GM21390 (cell line): ENCODE measurements at regions not wholly inside any gene's neighbourhood (a gene's known extent, or its start where the extent isn't known, plus 50 kb on each side); places are given as distances from the start of the nearest gene placed in this dataset.
"Not testable (repeated sequence)": the region's sequence is repeated elsewhere in the genome, so short reads cannot be mapped to it uniquely, and the experiment has no call there.

ENCODE experiments used
- ATAC-seq: cut with Tn5 transposase; IDR thresholded peaks from one replicate; pipeline ENCODE4 v1.9.1; 2021; ENCODE audit not compliant: unreplicated experiment

DNA sequence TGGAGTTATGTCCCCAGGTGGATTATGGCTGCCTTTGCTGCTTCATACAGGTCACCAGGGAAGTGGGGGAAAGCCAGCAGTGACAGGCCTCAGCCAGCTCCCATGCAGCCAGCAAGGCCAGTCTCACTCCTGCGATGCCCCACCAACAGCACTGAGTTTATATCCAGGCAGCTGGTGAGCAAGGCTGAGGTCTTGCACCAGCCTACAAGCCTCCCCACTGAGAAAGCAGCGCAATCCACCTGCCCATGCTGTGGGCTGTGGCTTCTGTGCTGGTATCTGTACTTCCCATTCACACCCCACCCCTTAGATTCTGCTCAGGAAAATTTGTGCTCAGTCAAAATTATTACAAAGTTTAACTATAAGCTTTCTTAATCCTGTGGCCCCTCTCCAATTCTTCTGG is 153.5 kb downstream of the HHIP start:
- ATAC-seq, result no peak

DNA sequence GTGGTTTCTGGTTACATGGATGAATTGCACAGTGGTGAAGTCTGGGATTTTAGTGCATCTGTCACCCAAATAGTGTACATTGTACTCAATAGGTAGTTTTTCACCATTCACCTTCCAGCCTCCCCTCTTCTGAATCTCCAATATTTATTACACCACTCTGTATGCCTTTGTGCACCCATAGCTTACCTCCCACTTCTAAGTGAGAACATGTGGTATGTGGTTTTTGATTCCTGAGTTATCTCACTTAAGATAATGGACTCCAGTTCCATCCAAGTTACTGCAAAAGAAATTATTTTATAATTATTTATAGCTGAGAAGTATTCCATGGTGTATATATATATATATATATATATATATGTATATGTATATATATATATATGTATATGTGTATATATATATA is 155.8 kb downstream of the HHIP start:
- ATAC-seq, result no peak

DNA sequence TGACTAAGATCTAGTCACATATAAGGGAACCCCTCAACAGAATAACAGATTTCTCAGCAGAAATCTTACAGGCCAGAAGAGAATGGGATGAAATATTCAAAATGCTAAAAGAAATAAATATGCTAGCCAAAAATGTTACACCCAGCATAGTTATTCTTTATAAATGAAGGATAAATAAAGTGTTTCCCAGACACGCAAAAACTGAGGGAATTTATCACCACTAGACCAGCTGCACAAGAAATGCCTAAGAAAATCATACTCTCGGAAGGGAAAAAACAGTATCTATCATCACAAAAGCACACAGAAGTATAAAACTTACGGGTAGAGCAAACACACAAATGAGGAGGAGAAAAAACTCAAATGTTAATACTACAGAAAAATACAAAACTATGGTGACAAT is 162.1 kb downstream of the HHIP start:
- ATAC-seq, result no peak

DNA sequence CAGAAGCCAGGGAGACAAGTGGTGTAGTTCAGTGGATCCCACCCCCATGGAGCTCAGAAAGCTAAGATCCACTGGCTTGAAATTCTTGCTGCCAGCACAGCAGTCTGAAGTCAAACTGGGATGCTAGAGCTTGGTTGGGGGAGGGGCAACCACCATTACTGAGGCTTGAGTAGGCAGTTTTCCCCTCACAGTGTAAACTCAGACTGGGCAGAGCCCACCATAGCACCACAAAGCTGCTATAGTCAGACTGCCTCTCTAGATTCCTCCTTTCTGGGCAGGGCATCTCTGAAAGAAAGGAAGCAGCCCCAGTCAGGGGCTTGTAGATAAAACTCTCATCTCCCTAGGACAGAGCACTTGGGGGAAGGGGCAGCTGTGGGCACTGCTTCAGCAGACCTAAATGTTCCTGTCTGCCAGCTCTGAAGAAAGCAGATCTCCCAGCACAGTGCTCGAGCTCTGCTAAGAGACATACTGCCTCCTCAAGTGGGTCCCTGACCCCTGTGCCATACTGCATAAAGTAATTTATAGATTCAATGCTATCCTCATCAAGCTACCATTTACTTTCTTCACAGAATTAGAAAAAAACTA is 163.2 kb downstream of the HHIP start:
- ATAC-seq, result no peak

DNA sequence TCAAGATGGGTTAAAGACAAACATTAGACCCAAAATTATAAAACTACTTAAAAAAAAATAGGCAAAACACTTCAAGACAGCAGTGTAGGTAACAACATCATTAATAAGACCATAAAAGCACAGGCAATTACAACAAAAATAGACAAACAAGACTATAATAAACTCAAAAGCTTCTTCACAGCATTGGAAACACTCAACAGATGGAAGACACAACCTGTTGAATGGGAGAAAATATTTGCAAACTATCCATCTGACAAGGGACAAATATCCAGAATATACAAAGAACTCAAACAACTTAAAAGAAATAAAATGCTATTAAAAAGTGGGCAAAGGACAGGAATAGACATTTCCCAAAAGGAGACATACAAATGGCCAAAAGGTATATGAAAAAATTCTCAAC is 170.7 kb downstream of the HHIP start:
- ATAC-seq, result no peak

DNA sequence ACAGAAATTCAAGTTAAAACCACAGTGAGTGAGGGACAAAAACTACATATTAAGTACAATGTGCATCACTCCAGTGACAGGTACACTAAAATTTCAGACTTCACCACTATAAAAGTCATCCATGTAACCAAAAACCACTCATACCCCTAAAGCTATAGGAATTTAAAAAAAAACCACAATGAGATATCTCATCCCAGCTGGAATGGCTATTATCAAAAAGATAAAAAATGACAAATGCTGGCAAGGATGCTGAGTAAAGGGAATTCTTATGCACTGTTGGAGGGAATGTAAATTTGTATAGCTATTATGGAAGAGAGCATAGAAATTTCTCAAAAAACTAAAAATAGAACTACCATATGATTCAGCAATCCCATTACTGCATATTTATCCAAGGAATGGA is 171.1 kb downstream of the HHIP start:
- no peak for ATAC-seq

DNA sequence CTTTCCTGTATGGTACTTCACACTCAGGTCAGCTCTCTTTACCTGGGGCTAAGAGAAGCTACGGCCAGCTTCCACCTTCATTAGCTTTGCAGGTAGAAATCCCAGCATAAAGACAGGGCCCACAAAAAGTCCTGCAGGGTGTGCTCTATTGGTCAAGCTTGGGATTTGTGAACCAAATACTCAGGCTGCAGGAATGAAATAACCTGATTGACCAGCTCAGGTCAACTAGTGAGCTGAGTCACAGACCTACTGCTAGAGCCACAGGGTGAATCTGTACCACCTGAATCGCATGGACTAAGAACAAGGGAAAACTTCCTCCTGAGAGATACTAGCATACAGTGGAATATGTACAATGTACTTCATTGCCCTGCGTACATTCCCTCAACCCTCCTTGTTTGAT is 172.2 kb downstream of the HHIP start:
- no peak for ATAC-seq

DNA sequence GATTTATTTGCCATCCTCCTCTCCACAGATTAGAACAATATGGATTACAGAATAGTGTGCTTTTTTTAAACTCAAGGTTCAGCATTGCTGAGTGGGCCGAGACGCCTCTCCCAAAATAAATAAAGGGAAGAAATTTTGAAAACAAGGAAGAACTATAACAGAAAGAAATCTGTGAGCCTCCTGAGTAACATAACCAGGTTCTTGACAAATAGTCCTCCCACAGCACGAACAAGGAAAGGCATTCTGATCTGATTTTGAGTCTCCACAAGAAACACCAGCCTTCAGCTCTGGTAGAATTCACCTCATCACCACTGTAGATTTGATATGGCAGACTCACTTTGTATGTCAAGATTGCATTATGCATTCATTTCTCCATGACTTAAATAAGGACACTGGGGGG is 173.6 kb downstream of the HHIP start:
- no peak for ATAC-seq

DNA sequence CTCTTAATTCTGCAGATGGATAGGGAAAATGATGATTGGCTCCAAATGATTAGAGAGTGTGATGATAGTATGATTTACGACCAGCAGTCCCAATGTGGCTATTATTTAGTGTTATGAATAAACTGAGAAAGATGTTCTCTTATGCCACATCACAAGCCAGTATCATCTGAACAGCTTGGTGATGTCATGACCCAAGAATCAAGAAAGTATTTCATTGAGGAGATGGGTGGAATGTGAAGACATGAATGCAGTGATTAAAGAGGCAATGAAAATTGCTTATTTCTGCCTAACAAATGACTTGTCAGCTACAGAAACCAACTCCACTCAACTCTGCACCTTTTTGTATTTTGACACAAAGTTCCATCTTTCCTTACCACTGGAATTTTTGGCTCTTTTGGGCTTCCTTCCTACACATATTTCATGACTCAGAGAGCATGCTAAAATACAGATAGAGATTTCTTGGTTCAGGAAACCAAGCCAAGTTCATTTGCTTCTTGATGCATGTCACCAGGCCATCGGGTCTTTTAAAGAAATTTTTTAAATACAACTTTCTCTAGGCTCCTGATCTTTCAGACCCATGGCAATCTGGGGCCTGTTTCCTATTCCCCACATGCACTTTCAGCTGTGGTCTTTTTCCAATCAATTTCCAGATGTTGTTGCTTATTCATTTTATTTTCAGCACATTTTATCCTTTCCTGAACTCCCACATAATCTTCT is 174.2 kb downstream of the HHIP start:
- no peak for ATAC-seq

DNA sequence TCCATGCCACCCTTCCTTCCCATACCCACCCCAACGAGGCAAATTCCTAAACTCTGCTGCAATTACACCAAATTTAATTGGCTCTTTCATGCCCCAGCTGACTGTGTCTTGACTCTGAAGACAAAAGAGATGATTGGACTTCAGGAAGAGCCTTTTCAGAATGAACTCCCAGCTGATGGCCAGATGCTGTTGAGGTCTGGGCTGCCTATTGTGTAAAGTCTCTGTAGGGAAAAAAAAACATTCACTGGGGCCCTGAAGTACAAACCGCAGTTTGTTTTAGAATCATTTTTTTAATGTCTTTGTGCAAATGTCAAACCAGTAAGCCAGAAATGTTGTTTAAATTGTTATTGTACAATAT is 174.8 kb downstream of the HHIP start:
- no peak for ATAC-seq

DNA sequence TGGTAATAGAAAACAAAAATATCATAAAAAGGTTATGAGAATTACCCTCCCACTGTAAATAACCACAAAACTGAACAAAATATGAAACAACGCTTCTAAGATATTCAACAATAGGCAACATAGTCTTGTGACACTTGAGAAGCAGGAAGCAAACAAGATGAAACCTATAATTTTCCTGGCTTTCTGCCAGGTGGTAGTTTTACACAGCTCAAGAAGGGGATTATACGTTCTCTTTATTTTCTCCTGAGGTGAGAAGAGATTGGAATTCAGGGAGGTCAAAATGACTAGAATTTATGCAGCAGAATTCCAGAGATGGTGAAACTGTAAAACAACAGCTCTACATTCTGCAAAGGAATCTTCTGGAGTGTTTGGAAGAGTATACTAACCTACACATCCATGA is 186.0 kb downstream of the HHIP start:
- ATAC-seq, result no peak

DNA sequence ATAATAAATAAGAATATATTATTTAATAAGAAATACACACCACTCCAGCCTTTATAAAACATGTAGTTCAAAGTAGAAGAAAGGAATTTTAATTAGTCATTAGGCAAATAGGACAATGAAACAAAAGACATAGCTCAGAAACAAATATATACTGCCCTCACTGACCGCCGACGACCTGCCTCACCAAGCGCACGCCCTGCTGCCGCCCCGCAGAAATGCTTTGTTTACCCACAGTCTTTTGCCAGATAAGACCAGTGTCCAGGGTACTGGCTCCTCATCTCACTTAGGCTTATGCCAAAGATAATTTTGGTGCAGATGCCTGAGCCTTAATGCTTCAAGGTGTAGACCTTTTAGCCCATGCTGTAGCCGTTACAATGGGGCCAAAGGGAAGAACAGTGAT is 199.5 kb downstream of the HHIP start:
- no peak for ATAC-seq

DNA sequence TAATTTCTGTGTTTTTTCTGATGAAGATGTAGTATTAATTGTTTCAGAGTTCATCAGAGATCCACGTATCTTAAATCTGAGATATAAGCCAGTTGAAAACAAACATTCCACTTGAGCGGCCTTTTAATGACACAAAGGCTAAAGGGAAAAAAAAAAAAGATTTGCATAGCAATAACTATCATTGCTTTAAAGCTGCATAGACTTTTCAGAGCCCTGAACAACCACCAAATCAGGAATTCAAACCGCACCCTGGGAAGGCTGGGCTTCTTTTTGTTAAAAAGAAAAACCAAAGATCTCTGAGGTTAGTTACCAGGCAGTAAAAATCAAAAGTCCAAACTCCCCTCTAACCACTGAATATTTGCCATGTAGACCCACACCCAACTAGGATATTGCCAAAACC is 206.0 kb downstream of the HHIP start:
- ATAC-seq, result no peak

DNA sequence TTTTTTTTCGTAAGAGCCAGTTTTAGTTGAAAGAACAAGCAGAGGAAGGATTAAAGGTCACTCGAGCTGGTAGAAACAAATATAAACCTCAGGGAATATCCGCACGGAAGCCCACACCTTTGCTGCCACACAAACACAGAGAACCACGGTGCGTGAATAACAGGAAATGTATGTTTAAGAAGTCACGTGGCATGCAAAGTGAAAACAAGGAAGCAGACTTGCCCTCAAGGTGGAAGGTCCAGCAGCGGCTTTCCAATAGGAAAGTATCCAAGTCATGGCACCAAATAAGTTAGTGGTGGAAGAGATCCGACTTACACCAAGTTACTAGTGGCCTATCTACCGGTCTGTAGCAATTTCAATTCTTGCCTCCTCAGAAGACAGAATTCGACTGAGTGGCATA is 215.5 kb downstream of the HHIP start:
- ATAC-seq, result no peak

DNA sequence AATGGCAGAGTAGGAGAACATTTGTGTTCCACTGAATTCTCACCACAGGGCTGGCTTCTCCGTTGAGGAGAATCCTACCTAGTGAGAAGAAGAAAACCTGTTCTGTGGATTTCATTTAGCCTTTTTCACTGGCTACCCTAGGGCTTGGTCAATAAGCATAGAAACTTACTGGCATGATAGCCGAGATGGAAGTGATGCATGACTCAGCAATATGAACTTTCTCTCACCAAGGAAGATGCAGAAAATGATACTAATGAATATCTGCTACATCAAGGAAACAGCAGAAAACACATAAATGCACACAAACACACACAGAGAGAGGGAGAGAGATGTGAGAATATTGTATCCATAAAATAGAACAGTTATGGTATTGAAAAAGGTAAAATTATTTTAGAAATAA is 216.3 kb downstream of the HHIP start:
- ATAC-seq, result no peak

DNA sequence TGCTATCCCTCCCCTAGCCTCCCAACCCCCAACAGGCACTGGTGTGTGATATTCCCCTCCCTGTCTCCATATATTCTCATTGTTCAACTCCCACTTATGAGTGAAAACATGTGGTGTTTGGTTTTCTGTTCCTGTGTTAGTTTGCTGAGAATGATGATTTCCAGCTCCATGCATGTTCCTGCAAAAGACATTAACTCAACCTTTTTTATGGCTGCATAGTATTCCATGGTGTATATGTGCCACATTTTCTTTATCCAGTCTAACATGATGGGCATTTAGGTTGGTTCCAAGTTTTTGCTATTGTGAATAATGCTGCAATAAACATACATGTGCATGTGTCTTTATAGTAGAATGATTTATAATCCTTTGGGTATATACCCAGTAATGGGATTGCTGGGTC is 218.9 kb downstream of the HHIP start:
- ATAC-seq, result not testable (repeated sequence)

DNA sequence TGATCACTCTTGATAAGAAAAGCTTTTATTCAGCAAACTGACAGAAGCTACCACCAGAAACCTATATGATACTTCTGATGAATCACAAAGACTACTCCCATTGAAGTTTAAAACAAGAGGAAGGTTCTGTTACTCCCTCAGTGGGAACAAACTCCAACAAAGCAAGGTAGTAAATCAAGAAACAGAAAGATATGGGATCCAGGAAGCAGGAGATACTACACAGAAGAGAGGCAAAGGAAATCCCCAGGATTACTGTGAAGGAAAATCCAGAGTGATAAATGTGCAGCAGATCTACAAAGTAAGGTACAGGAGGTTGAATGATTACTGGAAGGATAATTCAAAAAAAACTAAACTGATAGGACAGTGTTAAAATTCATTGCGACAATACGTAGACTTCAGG is 222.4 kb downstream of the HHIP start:
- ATAC-seq, result no peak

DNA sequence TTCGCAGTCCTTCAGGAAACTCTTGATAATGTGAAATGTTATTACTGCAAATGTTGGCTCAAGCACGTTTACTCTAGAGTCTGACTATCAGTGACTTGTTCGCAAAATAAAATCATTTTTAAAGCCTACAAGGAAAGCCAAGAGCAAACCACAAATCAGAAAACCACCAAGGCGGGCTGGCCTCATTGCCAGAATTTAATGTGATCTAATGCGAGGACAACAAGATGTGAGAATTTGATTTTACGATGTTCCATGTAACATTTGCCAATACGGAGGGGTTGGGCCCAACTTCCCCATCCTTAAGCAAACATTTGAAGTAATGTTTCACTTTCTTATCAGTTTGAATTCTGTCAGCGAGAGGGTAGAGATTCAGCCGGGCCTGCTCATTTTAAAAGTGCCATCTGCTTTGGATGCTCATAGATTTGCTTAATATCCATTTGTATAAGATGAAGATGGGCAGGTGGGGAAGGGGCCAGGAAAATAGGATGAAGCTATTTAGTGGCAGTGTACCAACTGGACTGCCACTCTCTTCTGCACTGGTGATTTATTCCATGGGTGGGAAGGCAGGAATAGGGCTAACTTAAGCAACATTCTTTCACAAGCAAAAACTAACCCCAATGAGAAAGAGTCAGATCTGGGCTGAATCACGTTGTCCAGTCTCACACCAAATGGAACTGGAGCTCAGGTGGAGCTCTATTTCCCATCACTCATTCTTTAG is 225.3 kb downstream of the ANAPC10 start:
- no peak for ATAC-seq

DNA sequence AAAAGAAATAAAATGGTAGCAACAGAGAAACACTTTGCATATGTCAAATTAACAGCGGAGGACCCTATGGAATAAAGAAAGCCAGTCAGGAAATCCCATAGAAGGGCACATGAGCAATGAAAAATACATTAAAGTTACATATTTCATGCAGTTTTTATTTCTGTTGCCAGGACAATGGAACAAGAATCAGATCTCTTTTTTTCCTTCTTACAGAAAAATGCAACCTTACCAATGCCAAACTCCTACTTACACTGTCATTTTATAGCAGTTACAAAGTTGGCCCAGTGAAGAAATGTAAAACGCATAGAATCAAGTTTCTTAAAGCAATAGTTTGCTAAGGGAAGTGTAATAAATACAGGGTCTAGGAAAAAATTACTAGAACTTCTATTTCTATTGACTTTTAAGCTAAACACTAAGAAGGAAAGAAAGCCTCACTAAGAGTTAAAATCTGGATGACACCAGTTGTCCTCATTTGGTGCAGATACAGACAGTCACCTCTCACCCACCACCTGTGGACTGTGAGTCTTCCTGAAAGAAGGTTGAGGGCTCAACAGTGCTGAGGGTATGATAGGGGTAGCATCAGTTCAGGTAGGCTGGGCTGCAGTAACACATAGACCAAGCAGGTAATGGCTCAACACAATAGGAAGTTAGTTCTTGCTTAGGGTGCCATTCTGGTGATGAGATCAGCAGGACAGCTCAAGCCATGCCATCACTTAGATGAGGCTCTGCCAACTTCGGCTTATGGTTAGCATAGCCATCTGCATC is 224.6 kb downstream of the ANAPC10 start:
- no peak for ATAC-seq

DNA sequence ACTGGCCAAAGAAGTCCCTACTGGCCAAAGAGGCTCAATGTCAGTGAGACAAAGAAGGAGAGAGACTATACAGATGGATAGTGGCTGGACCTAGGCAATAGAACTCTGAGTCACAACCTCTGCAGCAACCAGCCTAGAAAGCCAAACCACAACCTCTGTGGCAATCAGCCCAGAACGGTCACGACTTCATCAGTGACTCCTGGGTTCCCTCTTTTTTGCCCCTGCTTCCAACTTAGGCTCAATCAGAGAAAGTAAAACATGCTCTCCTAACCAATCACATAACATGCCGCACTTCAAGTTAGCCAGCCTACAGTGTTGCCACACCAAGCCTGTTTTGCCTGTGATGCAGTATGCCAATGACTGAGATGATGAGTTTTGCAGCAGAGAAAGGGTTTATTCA is 203.4 kb downstream of the ANAPC10 start:
- ATAC-seq, result no peak

DNA sequence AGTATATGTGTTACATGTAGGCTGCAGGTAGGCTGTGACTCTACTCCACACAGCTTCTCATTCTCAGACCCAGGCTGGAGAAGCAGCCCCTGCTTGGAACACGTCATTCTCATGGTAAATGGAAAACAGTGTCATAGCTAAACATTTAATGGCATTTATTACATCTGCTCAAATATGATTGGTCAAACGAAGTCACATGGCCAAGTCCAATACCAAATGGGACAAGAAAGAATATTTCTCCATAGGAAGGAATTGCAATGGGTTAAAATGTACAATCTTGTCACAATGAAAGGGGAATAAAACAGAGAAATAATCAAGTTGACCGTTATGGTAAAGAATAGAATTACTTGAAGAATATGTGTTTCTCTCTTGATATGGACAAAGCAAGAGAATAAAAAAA is 198.6 kb downstream of the ANAPC10 start:
- ATAC-seq, result no peak

DNA sequence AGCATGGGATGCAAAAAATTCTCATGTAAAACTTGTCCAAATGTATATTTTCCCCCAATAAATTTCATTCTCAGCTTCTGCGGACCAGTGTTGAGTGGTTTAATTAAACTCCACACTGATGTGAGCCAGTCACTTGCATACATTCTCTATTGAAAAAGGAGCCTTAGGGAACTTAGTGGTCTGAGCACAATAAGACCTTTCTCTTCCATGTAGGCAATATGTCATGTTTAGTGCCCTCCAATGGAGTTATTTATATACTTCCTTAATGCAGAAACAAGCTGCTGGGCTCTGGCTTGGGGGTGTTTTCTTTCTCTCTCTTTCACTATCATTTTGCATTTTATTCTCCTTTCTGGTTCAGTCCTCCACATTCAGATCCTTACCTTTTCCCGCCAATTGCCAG is 196.9 kb downstream of the ANAPC10 start:
- no peak for ATAC-seq
